ENCODE measurements at regions not wholly inside any gene's neighbourhood (a gene's known extent, or its start where the extent isn't known, plus 50 kb on each side); places are given as distances from the start of the nearest gene placed in this dataset.

DNA sequence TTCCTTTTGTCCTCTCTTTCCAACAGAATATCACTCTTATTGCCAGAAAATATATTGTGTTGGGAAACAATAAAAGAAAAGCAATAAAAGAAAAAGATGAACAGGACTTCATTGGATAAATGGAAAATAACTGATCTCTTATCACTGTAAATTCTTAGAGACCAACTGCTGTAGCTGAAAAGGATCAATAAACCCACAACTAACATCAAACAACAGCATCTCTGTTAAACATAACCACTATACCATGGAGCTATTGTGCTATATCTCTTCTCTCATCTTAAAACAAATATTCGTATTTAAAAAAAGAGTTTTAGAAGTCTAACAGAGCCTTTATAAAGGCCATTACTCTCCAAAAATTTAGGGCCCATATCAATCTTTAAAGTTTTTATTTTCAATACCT, 502.4 kb downstream of the TMEM232 start:
- TF ChIP-seq, protein P1, sequence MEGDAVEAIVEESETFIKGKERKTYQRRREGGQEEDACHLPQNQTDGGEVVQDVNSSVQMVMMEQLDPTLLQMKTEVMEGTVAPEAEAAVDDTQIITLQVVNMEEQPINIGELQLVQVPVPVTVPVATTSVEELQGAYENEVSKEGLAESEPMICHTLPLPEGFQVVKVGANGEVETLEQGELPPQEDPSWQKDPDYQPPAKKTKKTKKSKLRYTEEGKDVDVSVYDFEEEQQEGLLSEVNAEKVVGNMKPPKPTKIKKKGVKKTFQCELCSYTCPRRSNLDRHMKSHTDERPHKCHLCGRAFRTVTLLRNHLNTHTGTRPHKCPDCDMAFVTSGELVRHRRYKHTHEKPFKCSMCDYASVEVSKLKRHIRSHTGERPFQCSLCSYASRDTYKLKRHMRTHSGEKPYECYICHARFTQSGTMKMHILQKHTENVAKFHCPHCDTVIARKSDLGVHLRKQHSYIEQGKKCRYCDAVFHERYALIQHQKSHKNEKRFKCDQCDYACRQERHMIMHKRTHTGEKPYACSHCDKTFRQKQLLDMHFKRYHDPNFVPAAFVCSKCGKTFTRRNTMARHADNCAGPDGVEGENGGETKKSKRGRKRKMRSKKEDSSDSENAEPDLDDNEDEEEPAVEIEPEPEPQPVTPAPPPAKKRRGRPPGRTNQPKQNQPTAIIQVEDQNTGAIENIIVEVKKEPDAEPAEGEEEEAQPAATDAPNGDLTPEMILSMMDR (IDR thresholded peaks at IDR 0.05), result no peak
- TF ChIP-seq POLR2A (IDR thresholded peaks at IDR 0.05), result no peak

Data from uterus (tissue), 2 donors.